HG03565 (cell line): ENCODE measurements at regions not wholly inside any gene's neighbourhood (a gene's known extent, or its start where the extent isn't known, plus 50 kb on each side); places are given as distances from the start of the nearest gene placed in this dataset.

ENCODE experiments used
- ATAC-seq: cut with Tn5 transposase; IDR thresholded peaks from one replicate; pipeline ENCODE4 v1.9.1; 2021; ENCODE audit warnings: mild to moderate bottlenecking, moderate library complexity; ENCODE audit not compliant: unreplicated experiment

GRCh38 chr10:128312250-128312649 lies 186.0 kb upstream of the MKI67 start:
- ATAC-seq, result no peak

- ATAC-seq, result no peak
Observed at GRCh38 chr10:128314686-128315085, 188.5 kb upstream of the MKI67 start.

GRCh38 chr10:128316121-128316726 lies 190.0 kb upstream of the MKI67 start:
- no peak for ATAC-seq

GRCh38 chr10:128316925-128317324 lies 190.7 kb upstream of the MKI67 start:
- no peak for ATAC-seq

- no peak for ATAC-seq
Observed at GRCh38 chr10:128318366-128318765, 192.1 kb upstream of the MKI67 start.

- ATAC-seq, result no peak
Observed at GRCh38 chr10:128318913-128319312, 192.7 kb upstream of the MKI67 start.

- no peak for ATAC-seq
Observed at GRCh38 chr10:128322106-128322505, 195.9 kb upstream of the MKI67 start.

GRCh38 chr10:128322950-128323349 lies 196.7 kb upstream of the MKI67 start:
- ATAC-seq, result no peak

- ATAC-seq, result no peak
Observed at GRCh38 chr10:128324058-128324827, 198.0 kb upstream of the MKI67 start.

GRCh38 chr10:128325788-128326187 lies 199.6 kb upstream of the MKI67 start:
- ATAC-seq, result no peak

- ATAC-seq, result no peak
Observed at GRCh38 chr10:128326251-128326650, 200.0 kb upstream of the MKI67 start.

GRCh38 chr10:128326851-128327250 lies 200.6 kb upstream of the MKI67 start:
- no peak for ATAC-seq

GRCh38 chr10:128336401-128336800 lies 210.2 kb upstream of the MKI67 start:
- ATAC-seq, result no peak

GRCh38 chr10:128337860-128338378 lies 211.7 kb upstream of the MKI67 start:
- no peak for ATAC-seq

- no peak for ATAC-seq
Observed at GRCh38 chr10:128338951-128339350, 212.7 kb upstream of the MKI67 start.

- no peak for ATAC-seq
Observed at GRCh38 chr10:128339753-128340152, 213.5 kb upstream of the MKI67 start.

GRCh38 chr10:128345353-128345752 lies 219.1 kb upstream of the MKI67 start:
- no peak for ATAC-seq

- no peak for ATAC-seq
Observed at GRCh38 chr10:128360783-128361182, 234.6 kb upstream of the MKI67 start.

GRCh38 chr10:128361487-128361886 lies 235.3 kb upstream of the MKI67 start:
- no peak for ATAC-seq

GRCh38 chr10:128362514-128362913 lies 236.3 kb upstream of the MKI67 start:
- ATAC-seq, result no peak

GRCh38 chr10:128364631-128365030 lies 238.4 kb upstream of the MKI67 start:
- ATAC-seq, result no peak

- ATAC-seq, result no peak
Observed at GRCh38 chr10:128365156-128365725, 239.0 kb upstream of the MKI67 start.
